ENCODE measurements at regions not wholly inside any gene's neighbourhood (a gene's known extent, or its start where the extent isn't known, plus 50 kb on each side); places are given as distances from the start of the nearest gene placed in this dataset.

GRCh38 chr13:74444161-74444571 is 310.0 kb upstream of the KLF12 start:
- no peaks in the 10 kb centered on the region for H3K79me2 ChIP-seq (ENCODE audit: low read depth)
- H3K9me3 Mint-ChIP-seq: peaks cover 10% of the 10 kb centered on the region
- no peak overlapping the region for H3K27ac Mint-ChIP-seq
- TF ChIP-seq CTCF (IDR thresholded peaks at IDR 0.05): no peak
- no peak for TF ChIP-seq EZH2phosphoT487 (IDR thresholded peaks at IDR 0.05)
- TF ChIP-seq EZH2 (IDR thresholded peaks at IDR 0.05): no peak
- peaks cover 6% of the 10 kb centered on the region for H3K4me1 Mint-ChIP-seq
- H3K4me3 ChIP-seq: no peak overlapping the region
- DNase-seq (ENCODE audit: low spot score): no peak
- no peak overlapping the region for H3K4me2 ChIP-seq
- peaks cover 5% of the 10 kb centered on the region for H3K27me3 Mint-ChIP-seq (ENCODE audit: insufficient read depth, low read depth)
- peaks cover 4% of the 10 kb centered on the region for H3K36me3 Mint-ChIP-seq
- no peaks in the 10 kb centered on the region for H3F3A ChIP-seq (ENCODE audit: low read depth)
- no peaks in the 10 kb centered on the region for H3K9me3 ChIP-seq (ENCODE audit: low read depth)
- H3K27ac ChIP-seq: no peak overlapping the region
- peak overlapping the region; percentile 28 for H2AFZ ChIP-seq (replicated peaks)
- no peak overlapping the region for H3K4me3 Mint-ChIP-seq
- H3K27me3 ChIP-seq: no peaks in the 10 kb centered on the region
- H3K4me1 ChIP-seq: no peaks in the 10 kb centered on the region
- no peaks in the 10 kb centered on the region for H3K36me3 ChIP-seq
- H4K20me1 ChIP-seq (ENCODE audit: low read depth): no peaks in the 10 kb centered on the region
- no peak overlapping the region for H3K9ac ChIP-seq

- no peak overlapping the region for H3K27ac Mint-ChIP-seq
- no peaks in the 10 kb centered on the region for H4K20me1 ChIP-seq (ENCODE audit: low read depth)
- no peaks in the 10 kb centered on the region for H3K79me2 ChIP-seq (ENCODE audit: low read depth)
- peaks cover 2% of the 10 kb centered on the region for H3K27me3 Mint-ChIP-seq (ENCODE audit: insufficient read depth, low read depth)
- no peak overlapping the region for H3K4me2 ChIP-seq
- no peak for DNase-seq (ENCODE audit: low spot score)
- no peak overlapping the region for H3K9ac ChIP-seq
- peaks cover 8% of the 10 kb centered on the region for H3K9me3 Mint-ChIP-seq
- H3K9me3 ChIP-seq (ENCODE audit: low read depth): no peaks in the 10 kb centered on the region
- no peaks in the 10 kb centered on the region for H3K36me3 ChIP-seq
- no peaks in the 10 kb centered on the region for H3F3A ChIP-seq (ENCODE audit: low read depth)
- H3K4me3 ChIP-seq: no peak overlapping the region
- H3K27ac ChIP-seq: no peak overlapping the region
- TF ChIP-seq EZH2 (IDR thresholded peaks at IDR 0.05) (no peak), EZH2phosphoT487 (IDR thresholded peaks at IDR 0.05) (no peak), CTCF (IDR thresholded peaks at IDR 0.05) (no peak)
- H2AFZ ChIP-seq (replicated peaks): peak overlapping the region; percentile 28
- peaks cover 2% of the 10 kb centered on the region for H3K36me3 Mint-ChIP-seq
- H3K4me3 Mint-ChIP-seq: no peak overlapping the region
- H3K4me1 ChIP-seq: no peaks in the 10 kb centered on the region
- no peaks in the 10 kb centered on the region for H3K27me3 ChIP-seq
- peaks cover 10% of the 10 kb centered on the region for H3K4me1 Mint-ChIP-seq
Observed at GRCh38 chr13:74443631-74444030, 309.4 kb upstream of the KLF12 start.

- H3K9me3 ChIP-seq (ENCODE audit: low read depth): no peaks in the 10 kb centered on the region
- no peak overlapping the region for H2AFZ ChIP-seq (replicated peaks)
- H3K4me2 ChIP-seq: no peak overlapping the region
- H3K4me3 ChIP-seq: no peak overlapping the region
- H3K4me3 Mint-ChIP-seq: no peak overlapping the region
- peaks cover under 1% of the 10 kb centered on the region for H3K36me3 Mint-ChIP-seq
- no peak overlapping the region for H3K9ac ChIP-seq
- H3K36me3 ChIP-seq: no peaks in the 10 kb centered on the region
- no peaks in the 10 kb centered on the region for H3K27me3 ChIP-seq
- peaks cover 8% of the 10 kb centered on the region for H3K9me3 Mint-ChIP-seq
- peaks cover 17% of the 10 kb centered on the region for H3K4me1 Mint-ChIP-seq
- no peaks in the 10 kb centered on the region for H4K20me1 ChIP-seq (ENCODE audit: low read depth)
- no peak overlapping the region for H3K27ac ChIP-seq
- TF ChIP-seq EZH2phosphoT487 (IDR thresholded peaks at IDR 0.05): no peak
- TF ChIP-seq CTCF (IDR thresholded peaks at IDR 0.05): no peak
- TF ChIP-seq EZH2 (IDR thresholded peaks at IDR 0.05): no peak
- no peaks in the 10 kb centered on the region for H3K4me1 ChIP-seq
- no peak overlapping the region for H3K27ac Mint-ChIP-seq
- DNase-seq (ENCODE audit: low spot score): no peak
- H3F3A ChIP-seq (ENCODE audit: low read depth): no peaks in the 10 kb centered on the region
- H3K27me3 Mint-ChIP-seq (ENCODE audit: insufficient read depth, low read depth): no peaks in the 10 kb centered on the region
- H3K79me2 ChIP-seq (ENCODE audit: low read depth): no peaks in the 10 kb centered on the region
Observed at GRCh38 chr13:74442751-74443150, 308.5 kb upstream of the KLF12 start.

Measured in neural progenitor cell (in vitro differentiated cells).